Esophagus muscularis mucosa (tissue), 4 donors: ENCODE measurements at regions not wholly inside any gene's neighbourhood (a gene's known extent, or its start where the extent isn't known, plus 50 kb on each side); places are given as distances from the start of the nearest gene placed in this dataset.

ENCODE experiments used
- EP300 ChIP-seq: sonication (generic); formaldehyde crosslinking; IDR thresholded peaks from one replicate; pipeline ENCODE4 v1.6.1; 2017; ENCODE audit warnings: antibody characterized with exemption
- POLR2AphosphoS5 ChIP-seq, 2 donors: sonication (generic); formaldehyde crosslinking; IDR thresholded peaks; one replicate each; pipeline ENCODE4 v1.6.1; 2017; ENCODE audit warnings: antibody characterized with exemption in 2 of 2
- TF ChIP-seq, protein P1 (sequence below), 3 experiments: fragments of 200-600 bp in 2 of 3; fragments of 450-650 bp in 1 of 3; sonication (generic) in 2 of 3; IDR thresholded peaks; one replicate each; pipeline ENCODE4 v1.5.1; 2017 to 2019; ENCODE audit warnings: antibody characterized with exemption in 3 of 3, mild to moderate bottlenecking in 2 of 3, moderate library complexity in 1 of 3

DNA sequence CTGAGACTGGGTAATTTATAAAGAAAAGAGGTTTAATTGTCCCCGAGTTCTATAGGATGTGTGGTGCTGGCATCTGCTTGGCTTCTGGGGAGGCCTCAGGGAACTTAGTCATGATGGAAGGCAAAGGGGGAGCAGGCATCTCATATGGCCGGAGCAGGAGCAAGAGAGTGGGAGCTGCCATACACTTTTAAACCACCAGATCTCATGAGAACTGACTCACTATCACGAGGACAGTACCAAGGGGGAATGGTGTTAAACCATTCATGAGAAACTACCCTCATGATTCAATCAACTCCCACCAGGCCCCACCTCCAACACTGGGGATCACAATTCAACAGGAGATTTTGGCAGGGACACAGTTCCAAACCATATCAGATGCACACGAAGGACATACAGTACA is 199.9 kb upstream of the DPP6 start:
- TF ChIP-seq, protein P1, sequence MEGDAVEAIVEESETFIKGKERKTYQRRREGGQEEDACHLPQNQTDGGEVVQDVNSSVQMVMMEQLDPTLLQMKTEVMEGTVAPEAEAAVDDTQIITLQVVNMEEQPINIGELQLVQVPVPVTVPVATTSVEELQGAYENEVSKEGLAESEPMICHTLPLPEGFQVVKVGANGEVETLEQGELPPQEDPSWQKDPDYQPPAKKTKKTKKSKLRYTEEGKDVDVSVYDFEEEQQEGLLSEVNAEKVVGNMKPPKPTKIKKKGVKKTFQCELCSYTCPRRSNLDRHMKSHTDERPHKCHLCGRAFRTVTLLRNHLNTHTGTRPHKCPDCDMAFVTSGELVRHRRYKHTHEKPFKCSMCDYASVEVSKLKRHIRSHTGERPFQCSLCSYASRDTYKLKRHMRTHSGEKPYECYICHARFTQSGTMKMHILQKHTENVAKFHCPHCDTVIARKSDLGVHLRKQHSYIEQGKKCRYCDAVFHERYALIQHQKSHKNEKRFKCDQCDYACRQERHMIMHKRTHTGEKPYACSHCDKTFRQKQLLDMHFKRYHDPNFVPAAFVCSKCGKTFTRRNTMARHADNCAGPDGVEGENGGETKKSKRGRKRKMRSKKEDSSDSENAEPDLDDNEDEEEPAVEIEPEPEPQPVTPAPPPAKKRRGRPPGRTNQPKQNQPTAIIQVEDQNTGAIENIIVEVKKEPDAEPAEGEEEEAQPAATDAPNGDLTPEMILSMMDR (IDR thresholded peaks at IDR 0.05), result no peak
- no peak for TF ChIP-seq POLR2AphosphoS5 (IDR thresholded peaks at IDR 0.05)
- TF ChIP-seq EP300, result no peak
